Fibroblast of lung (primary cell): ENCODE measurements at regions not wholly inside any gene's neighbourhood (a gene's known extent, or its start where the extent isn't known, plus 50 kb on each side); places are given as distances from the start of the nearest gene placed in this dataset.

Experiments
- DNase-seq, 2 donors: peaks; one replicate each; pipeline versions ENCODE4 v3.0.0 to v3.0.0-alpha.2; 2010; ENCODE audit warnings: low read depth in 2 of 2
- H2AFZ ChIP-seq: 2 replicates; pipeline ENCODE4 v1.5.1; 2012; ENCODE audit warnings: low read length, control low read depth, inconsistent platforms
- H3K27ac ChIP-seq: 2 replicates; pipeline ENCODE4 v1.5.1; 2011; ENCODE audit warnings: low read length, control low read depth; ENCODE audit not compliant: insufficient read depth
- H3K27me3 ChIP-seq: 2 replicates; pipeline ENCODE4 v1.5.1; 2011; ENCODE audit warnings: mild to moderate bottlenecking, low read length; ENCODE audit not compliant: control insufficient read depth, insufficient read depth
- H3K36me3 ChIP-seq: 2 replicates; pipeline ENCODE4 v1.5.1; 2011; ENCODE audit warnings: low read length; ENCODE audit not compliant: control insufficient read depth, insufficient read depth
- H3K4me1 ChIP-seq: 2 replicates; pipeline ENCODE4 v1.5.1; 2011; ENCODE audit warnings: low read length; ENCODE audit not compliant: control insufficient read depth, insufficient read depth; ENCODE audit errors: extremely low read depth
- H3K4me2 ChIP-seq: 2 replicates; pipeline ENCODE4 v1.5.1; 2011; ENCODE audit warnings: low read length, control low read depth; ENCODE audit not compliant: insufficient read depth; ENCODE audit errors: extremely low read depth
- H3K4me3 ChIP-seq, 4 experiments: fragments of 200-600 bp in 1 of 4; sonication (generic) in 1 of 4; replicated peaks in 1 of 4; 2 replicates each; pipeline ENCODE4 v1.5.1; 2011 to 2016; ENCODE audit warnings: low read length in 4 of 4, low read depth in 3 of 4, mild to moderate bottlenecking in 3 of 4, control low read depth in 2 of 4, inconsistent platforms in 1 of 4, mixed read lengths in 1 of 4; ENCODE audit not compliant: insufficient read depth in 1 of 4; ENCODE audit errors: control extremely low read depth in 1 of 4
- H3K79me2 ChIP-seq: 2 replicates; pipeline ENCODE4 v1.5.1; 2012; ENCODE audit warnings: mild to moderate bottlenecking, low read length, inconsistent platforms; ENCODE audit not compliant: control insufficient read depth, insufficient read depth
- H3K9ac ChIP-seq: 2 replicates; pipeline ENCODE4 v1.5.1; 2011; ENCODE audit warnings: mild to moderate bottlenecking, low read length, control low read depth; ENCODE audit not compliant: insufficient read depth
- H3K9me3 ChIP-seq: 2 replicates; pipeline ENCODE4 v1.5.1; 2012; ENCODE audit warnings: low read depth, low read length; ENCODE audit not compliant: control insufficient read depth, insufficient read depth
- H4K20me1 ChIP-seq: 2 replicates; pipeline ENCODE4 v1.5.1; 2011; ENCODE audit warnings: low read length; ENCODE audit not compliant: control insufficient read depth, insufficient read depth; ENCODE audit errors: extremely low read depth
- CTCF ChIP-seq, 2 donors: IDR thresholded peaks in 1 of 2; conservative IDR thresholded peaks in 1 of 2; 1 replicate in 1 of 2; 2 replicates in 1 of 2; pipeline ENCODE4 v1.5.1; 2011 to 2012; ENCODE audit warnings: low read length in 2 of 2, control low read depth in 1 of 2, inconsistent platforms in 1 of 2, low read depth in 1 of 2, mild to moderate bottlenecking in 1 of 2
- EZH2 ChIP-seq: IDR thresholded peaks from 2 replicates; pipeline ENCODE4 v1.5.1; 2012; ENCODE audit warnings: low read length, control low read depth, mild to moderate bottlenecking; ENCODE audit errors: missing control alignments

GRCh38 chr5:3786891-3787430 is 191.3 kb downstream of the IRX1 start:
- no peak for DNase-seq
- no peak overlapping the region for H3K4me2 ChIP-seq
- no peaks in the 10 kb centered on the region for H4K20me1 ChIP-seq
- H3K9me3 ChIP-seq, result no peaks in the 10 kb centered on the region
- no peak overlapping the region for H3K9ac ChIP-seq
- no peaks in the 10 kb centered on the region for H3K27me3 ChIP-seq
- no peaks in the 10 kb centered on the region for H3K36me3 ChIP-seq
- H2AFZ ChIP-seq, result no peak overlapping the region
- no peaks in the 10 kb centered on the region for H3K79me2 ChIP-seq
- no peaks in the 10 kb centered on the region for H3K4me1 ChIP-seq
- TF ChIP-seq EZH2 (no peak), CTCF (conservative IDR thresholded peaks at IDR 0.05 in 1 of 2, IDR thresholded peaks at IDR 0.05 in 1 of 2; ENCODE audit: low read depth in 1 of 2, low read length in 2 of 2) (no peak)
- no peak overlapping the region for H3K27ac ChIP-seq
- H3K4me3 ChIP-seq, result no peak overlapping the region

- Histone ChIP-seq H3K4me2 (no peak overlapping the region), H3K36me3 (no peaks in the 10 kb centered on the region), H4K20me1 (no peaks in the 10 kb centered on the region), H3K9ac (no peak overlapping the region), H3K4me3 (no peak overlapping the region), H3K9me3 (no peaks in the 10 kb centered on the region), H3K27ac (no peak overlapping the region), H2AFZ (no peak overlapping the region), H3K4me1 (no peaks in the 10 kb centered on the region), H3K79me2 (no peaks in the 10 kb centered on the region), H3K27me3 (no peaks in the 10 kb centered on the region)
- no peak for DNase-seq
- TF ChIP-seq CTCF (conservative IDR thresholded peaks at IDR 0.05 in 1 of 2, IDR thresholded peaks at IDR 0.05 in 1 of 2; ENCODE audit: low read depth in 1 of 2, low read length in 2 of 2), result no peak
- TF ChIP-seq EZH2, result no peak
Measured at GRCh38 chr5:3787604-3788003, 192.0 kb downstream of the IRX1 start.

- TF ChIP-seq EZH2 (no peak), CTCF (conservative IDR thresholded peaks at IDR 0.05 in 1 of 2, IDR thresholded peaks at IDR 0.05 in 1 of 2; ENCODE audit: low read depth in 1 of 2, low read length in 2 of 2) (no peak)
- no peak overlapping the region for H3K27ac ChIP-seq
- no peaks in the 10 kb centered on the region for H3K4me1 ChIP-seq
- no peak overlapping the region for H3K9ac ChIP-seq
- no peaks in the 10 kb centered on the region for H3K9me3 ChIP-seq
- no peaks in the 10 kb centered on the region for H3K36me3 ChIP-seq
- H4K20me1 ChIP-seq, result no peaks in the 10 kb centered on the region
- no peak overlapping the region for H3K4me3 ChIP-seq
- no peak overlapping the region for H2AFZ ChIP-seq
- no peak overlapping the region for H3K4me2 ChIP-seq
- DNase-seq, result no peak
- H3K79me2 ChIP-seq, result no peaks in the 10 kb centered on the region
- H3K27me3 ChIP-seq, result no peaks in the 10 kb centered on the region
Measured at GRCh38 chr5:3789519-3790193, 194.0 kb downstream of the IRX1 start.
